HEK293T (cell line): ENCODE measurements at regions not wholly inside any gene's neighbourhood (a gene's known extent, or its start where the extent isn't known, plus 50 kb on each side); places are given as distances from the start of the nearest gene placed in this dataset.

Experiments
- CTCF ChIA-PET: fragments of 350-600 bp; formaldehyde crosslinking; extraction: SDS; loops from one replicate; lab custom pipeline; 2021; ENCODE audit warnings: antibody characterized with exemption, inconsistent platforms; lab: Yijun Ruan, JAX
- POLR2A ChIA-PET: fragments of 350-600 bp; formaldehyde crosslinking; extraction: SDS; loops from one replicate; lab custom pipeline; 2020; ENCODE audit warnings: antibody characterized with exemption, inconsistent platforms; lab: Yijun Ruan, JAX
- DNase-seq: peaks from one replicate; pipeline ENCODE4 v3.0.0; 2012; ENCODE audit warnings: mixed read lengths; ENCODE audit errors: extremely low spot score
- ARNT ChIP-seq: fragments of 450-650 bp; IDR thresholded peaks from 2 replicates; pipeline ENCODE4 v1.6.1; 2017; ENCODE audit warnings: mild to moderate bottlenecking
- BHLHE40 ChIP-seq: fragments of 450-650 bp; IDR thresholded peaks from 2 replicates; pipeline ENCODE4 v1.6.1; 2016; ENCODE audit warnings: mild to moderate bottlenecking, moderate library complexity, borderline replicate concordance
- CTBP1 ChIP-seq: fragments of 450-650 bp; IDR thresholded peaks from 2 replicates; pipeline ENCODE4 v1.6.1; 2016; ENCODE audit warnings: borderline replicate concordance
- ELF4 ChIP-seq: fragments of 450-650 bp; IDR thresholded peaks from 2 replicates; pipeline ENCODE4 v1.6.1; 2017; ENCODE audit warnings: antibody characterized with exemption
- FOXA1 ChIP-seq: fragments of 450-650 bp; IDR thresholded peaks from 2 replicates; pipeline ENCODE4 v1.6.1; 2016; ENCODE audit warnings: mild to moderate bottlenecking
- FOXK2 ChIP-seq: fragments of 450-650 bp; IDR thresholded peaks from 2 replicates; pipeline ENCODE4 v1.6.1; 2016; ENCODE audit warnings: mild to moderate bottlenecking
- FOXM1 ChIP-seq: fragments of 450-650 bp; IDR thresholded peaks from 2 replicates; pipeline ENCODE4 v1.6.1; 2017; ENCODE audit warnings: mild to moderate bottlenecking, borderline replicate concordance
- HDGF ChIP-seq: fragments of 450-650 bp; IDR thresholded peaks from 2 replicates; pipeline ENCODE4 v1.6.1; 2017; ENCODE audit warnings: antibody characterized with exemption, borderline replicate concordance
- L3MBTL2 ChIP-seq: fragments of 450-650 bp; conservative IDR thresholded peaks from 2 replicates; pipeline ENCODE4 v1.6.1; 2016; ENCODE audit warnings: mild to moderate bottlenecking
- LEF1 ChIP-seq: fragments of 450-650 bp; IDR thresholded peaks from 2 replicates; pipeline ENCODE4 v1.6.1; 2017; ENCODE audit warnings: mild to moderate bottlenecking, borderline replicate concordance
- NFRKB ChIP-seq: fragments of 450-650 bp; IDR thresholded peaks from 2 replicates; pipeline ENCODE4 v1.6.1; 2016; ENCODE audit warnings: mild to moderate bottlenecking, moderate library complexity
- PKNOX1 ChIP-seq: fragments of 450-650 bp; IDR thresholded peaks from 2 replicates; pipeline ENCODE4 v1.6.1; 2016
- SP1 ChIP-seq: fragments of 450-650 bp; IDR thresholded peaks from 2 replicates; pipeline ENCODE4 v1.6.1; 2017
- SUZ12 ChIP-seq: fragments of 450-650 bp; IDR thresholded peaks from 2 replicates; pipeline ENCODE4 v1.6.1; 2016; ENCODE audit warnings: mild to moderate bottlenecking
- TARDBP ChIP-seq: fragments of 450-650 bp; IDR thresholded peaks from 2 replicates; pipeline ENCODE4 v1.6.1; 2016
- ZNF384 ChIP-seq: fragments of 450-650 bp; IDR thresholded peaks from 2 replicates; pipeline ENCODE4 v1.6.1; 2016

- DNase-seq, result no peak
- ChIA-PET POLR2A (no interaction called here), CTCF (interaction anchor here (0.9 kb wide), 1 partner anchor 48 kb away, joined by 6 read pairs; no protein-coding TSS in a partner anchor)
- TF ChIP-seq SP1 (no peak), L3MBTL2 (no peak), ZNF384 (no peak), FOXM1 (no peak), BHLHE40 (no peak), HDGF (no peak), ELF4 (no peak), LEF1 (no peak), PKNOX1 (no peak), ARNT (no peak), FOXA1 (no peak), CTBP1 (no peak), TARDBP (no peak), FOXK2 (no peak), NFRKB (no peak), SUZ12 (no peak)
Measured at GRCh38 chr14:95408731-95409476, 89.2 kb upstream of the CLMN start.

- TF ChIP-seq FOXK2 (no peak), ARNT (no peak), L3MBTL2 (no peak), FOXM1 (no peak), PKNOX1 (no peak), ZNF384 (no peak), SP1 (no peak), BHLHE40 (no peak)
- DNase-seq, result no peak
- CTCF ChIA-PET, result no interaction called here
- POLR2A ChIA-PET, result no interaction called here
Measured at GRCh38 chr14:95407354-95407753, 87.6 kb upstream of the CLMN start.

GRCh38 chr14:95406756-95407277, 87.1 kb upstream of the CLMN start:
- no peak for DNase-seq
- POLR2A ChIA-PET, result no interaction called here
- TF ChIP-seq SUZ12, result no peak
- TF ChIP-seq LEF1, result no peak
- TF ChIP-seq HDGF, result no peak
- TF ChIP-seq L3MBTL2, result no peak
- no peak for TF ChIP-seq NFRKB
- no peak for TF ChIP-seq ARNT
- no peak for TF ChIP-seq PKNOX1
- TF ChIP-seq FOXA1, result no peak
- no peak for TF ChIP-seq BHLHE40
- no peak for TF ChIP-seq FOXK2
- no peak for TF ChIP-seq ZNF384
- TF ChIP-seq CTBP1, result no peak
- no peak for TF ChIP-seq SP1
- no peak for TF ChIP-seq TARDBP
- no peak for TF ChIP-seq ELF4
- no peak for TF ChIP-seq FOXM1
- CTCF ChIA-PET, result no interaction called here

GRCh38 chr14:95404583-95404982, 84.9 kb upstream of the CLMN start:
- ChIA-PET CTCF (no interaction called here), POLR2A (no interaction called here)
- no peak for TF ChIP-seq NFRKB
- TF ChIP-seq FOXA1, result no peak
- no peak for TF ChIP-seq ARNT
- no peak for TF ChIP-seq ELF4
- no peak for TF ChIP-seq SP1
- no peak for TF ChIP-seq ZNF384
- no peak for TF ChIP-seq PKNOX1
- TF ChIP-seq CTBP1, result no peak
- TF ChIP-seq TARDBP, result no peak
- TF ChIP-seq HDGF, result no peak
- DNase-seq, result no peak

GRCh38 chr14:95402578-95402977, 82.9 kb upstream of the CLMN start:
- DNase-seq, result no peak
- ChIA-PET POLR2A (no interaction called here), CTCF (no interaction called here)
- TF ChIP-seq ELF4 (no peak), HDGF (no peak), LEF1 (no peak), L3MBTL2 (no peak), NFRKB (no peak), TARDBP (no peak), FOXA1 (no peak), SUZ12 (no peak), FOXM1 (no peak), CTBP1 (no peak), BHLHE40 (no peak), PKNOX1 (no peak), FOXK2 (no peak), ZNF384 (no peak), SP1 (no peak), ARNT (no peak)
